H1 (cell line): ENCODE measurements at regions not wholly inside any gene's neighbourhood (a gene's known extent, or its start where the extent isn't known, plus 50 kb on each side); places are given as distances from the start of the nearest gene placed in this dataset.

Experiments
- CTCF ChIA-PET: fragments of 300-600 bp; sonication (Branson Sonifier 250); formaldehyde crosslinking; loops from one replicate; lab custom pipeline; 2021; ENCODE audit not compliant: partially characterized antibody; lab: Charles Lee
- POLR2A ChIA-PET: fragments of 300-600 bp; sonication (Branson Sonifier 250); formaldehyde crosslinking; loops from one replicate; lab custom pipeline; 2021; ENCODE audit warnings: inconsistent platforms; ENCODE audit not compliant: partially characterized antibody; lab: Charles Lee
- DNase-seq, 2 experiments: peaks; one replicate each; pipeline versions ENCODE4 v3.0.0 to v3.0.0-alpha.2; 2010 to 2022; ENCODE audit warnings: low spot score in 2 of 2, low read depth in 1 of 2, mixed read lengths in 1 of 2
- FAIRE-seq: peaks from 2 replicates; lab custom pipeline; 2011; peaks lifted over from hg19 to GRCh38; lab: Jason Lieb, UNC
- H2AFZ ChIP-seq: 2 replicates; pipeline ENCODE4 v1.8.1; 2012; ENCODE audit warnings: low read length, inconsistent platforms
- H2AK5ac ChIP-seq: 2 replicates; pipeline ENCODE4 v1.6.1; 2013; ENCODE audit warnings: low read depth, low read length
- H2BK120ac ChIP-seq: replicated peaks from 2 replicates; pipeline ENCODE3; 2013; ENCODE audit warnings: low read depth, low read length, inconsistent platforms
- H2BK12ac ChIP-seq: 2 replicates; pipeline ENCODE4 v1.6.1; 2013; ENCODE audit warnings: low read depth, low read length
- H2BK15ac ChIP-seq: 2 replicates; pipeline ENCODE4 v1.6.1; 2013; ENCODE audit warnings: low read length
- H2BK20ac ChIP-seq: 2 replicates; pipeline ENCODE4 v1.6.1; 2013; ENCODE audit warnings: low read length
- H2BK5ac ChIP-seq: 2 replicates; pipeline ENCODE4 v1.6.1; 2013; ENCODE audit warnings: low read depth, low read length
- H3K14ac ChIP-seq: 2 replicates; pipeline ENCODE4 v1.6.1; 2013; ENCODE audit warnings: inconsistent platforms; ENCODE audit not compliant: insufficient read length
- H3K18ac ChIP-seq: 2 replicates; pipeline ENCODE4 v1.6.1; 2013; ENCODE audit warnings: low read length; ENCODE audit errors: extremely low read depth
- H3K23ac ChIP-seq: 2 replicates; pipeline ENCODE4 v1.6.1; 2013; ENCODE audit warnings: inconsistent platforms; ENCODE audit not compliant: insufficient read length
- H3K23me2 ChIP-seq: 2 replicates; pipeline ENCODE4 v1.6.1; 2013; ENCODE audit warnings: low read depth, low read length
- H3K27ac ChIP-seq: 2 replicates; pipeline ENCODE4 v1.6.1; 2011; ENCODE audit warnings: low read depth, low read length, inconsistent platforms
- H3K27me3 ChIP-seq, 4 experiments: replicated peaks in 1 of 4; 1 replicate in 1 of 4; 2 replicates in 3 of 4; pipeline versions ENCODE4 v1.6.1 to v1.8.1; 2011 to 2013; ENCODE audit warnings: low read length in 3 of 4, mild to moderate bottlenecking in 3 of 4, inconsistent platforms in 2 of 4, mixed read lengths in 2 of 4, moderate library complexity in 1 of 4; ENCODE audit not compliant: control insufficient read depth in 3 of 4, insufficient read depth in 3 of 4; ENCODE audit errors: extremely low read depth in 1 of 4
- H3K36me3 ChIP-seq, 4 experiments: 2 replicates each; pipeline versions ENCODE4 v1.6.1 to v1.8.1; 2011 to 2013; ENCODE audit warnings: mild to moderate bottlenecking in 4 of 4, low read length in 3 of 4, moderate library complexity in 2 of 4, control low read depth in 1 of 4, inconsistent platforms in 1 of 4; ENCODE audit not compliant: insufficient read depth in 4 of 4, control insufficient read depth in 2 of 4
- H3K4ac ChIP-seq: replicated peaks from 2 replicates; pipeline ENCODE3; 2013; ENCODE audit warnings: low read length, low read depth, mixed read lengths, inconsistent platforms; ENCODE audit not compliant: insufficient read length
- H3K4me1 ChIP-seq, 4 experiments: replicated peaks in 1 of 4; 1 replicate in 1 of 4; 2 replicates in 3 of 4; pipeline versions ENCODE4 v1.6.1 to v1.8.1; 2011 to 2013; ENCODE audit warnings: low read length in 3 of 4, inconsistent platforms in 2 of 4, mixed read lengths in 1 of 4; ENCODE audit not compliant: insufficient read depth in 4 of 4, control insufficient read depth in 3 of 4
- H3K4me2 ChIP-seq, 2 experiments: 2 replicates each; pipeline versions ENCODE4 v1.6.1 to v1.8.1; 2011 to 2013; ENCODE audit warnings: low read depth in 2 of 2, low read length in 2 of 2, control low read depth in 1 of 2, inconsistent platforms in 1 of 2, mild to moderate bottlenecking in 1 of 2; ENCODE audit not compliant: insufficient read depth in 1 of 2
- H3K4me3 ChIP-seq, 4 experiments: fragments of 200-600, 300-600 bp in 1 of 4; sonication (generic), shearing (Covaris generic), sonication (Bioruptor Twin) in 1 of 4; 2 replicates each; pipeline versions ENCODE4 v1.5.1 to v1.8.1; 2011 to 2016; ENCODE audit warnings: low read length in 4 of 4, low read depth in 3 of 4, control low read depth in 2 of 4, inconsistent platforms in 2 of 4, mild to moderate bottlenecking in 2 of 4, mixed read lengths in 1 of 4, moderate library complexity in 1 of 4; ENCODE audit not compliant: insufficient read depth in 2 of 4; ENCODE audit errors: extremely low read depth in 1 of 4
- H3K56ac ChIP-seq: replicated peaks from 2 replicates; pipeline ENCODE3; 2013; ENCODE audit warnings: low read depth, mild to moderate bottlenecking, mixed read lengths, low read length, inconsistent platforms; ENCODE audit not compliant: insufficient read length
- H3K79me1 ChIP-seq: 2 replicates; pipeline ENCODE4 v1.6.1; 2013; ENCODE audit warnings: low read depth, low read length, control low read depth
- H3K79me2 ChIP-seq, 2 experiments: 2 replicates each; pipeline versions ENCODE4 v1.6.1 to v1.8.1; 2012 to 2013; ENCODE audit warnings: low read length in 2 of 2, mild to moderate bottlenecking in 2 of 2, inconsistent platforms in 1 of 2; ENCODE audit not compliant: insufficient read depth in 2 of 2, control insufficient read depth in 1 of 2
- H3K9ac ChIP-seq, 4 experiments: replicated peaks in 1 of 4; 1 replicate in 1 of 4; 2 replicates in 3 of 4; pipeline versions ENCODE4 v1.6.1 to v1.8.1; 2011 to 2013; ENCODE audit warnings: low read depth in 3 of 4, low read length in 3 of 4, control low read depth in 2 of 4, mild to moderate bottlenecking in 2 of 4, moderate library complexity in 2 of 4, inconsistent platforms in 1 of 4; ENCODE audit errors: extremely low read depth in 1 of 4
- H3K9me3 ChIP-seq, 2 experiments: 2 replicates each; pipeline versions ENCODE4 v1.6.1 to v1.8.1; 2012 to 2013; ENCODE audit warnings: mild to moderate bottlenecking in 2 of 2, moderate library complexity in 2 of 2, control low read depth in 1 of 2, inconsistent platforms in 1 of 2, low read depth in 1 of 2, low read length in 1 of 2, mixed read lengths in 1 of 2; ENCODE audit not compliant: insufficient read depth in 2 of 2
- H4K20me1 ChIP-seq, 2 experiments: replicated peaks in 1 of 2; 2 replicates each; pipeline versions ENCODE3 to v1.8.1; 2011 to 2013; ENCODE audit warnings: inconsistent platforms in 2 of 2, low read length in 2 of 2, mild to moderate bottlenecking in 1 of 2; ENCODE audit not compliant: insufficient read depth in 2 of 2, control insufficient read depth in 1 of 2
- H4K5ac ChIP-seq: 2 replicates; pipeline ENCODE4 v1.6.1; 2013; ENCODE audit warnings: low read length, low read depth, mixed read lengths, inconsistent platforms; ENCODE audit not compliant: insufficient read length
- H4K8ac ChIP-seq: 2 replicates; pipeline ENCODE4 v1.8.0; 2013; ENCODE audit warnings: mild to moderate bottlenecking, moderate library complexity, low read length, inconsistent platforms; ENCODE audit not compliant: insufficient read depth; ENCODE audit errors: extremely low read depth
- H4K91ac ChIP-seq: replicated peaks from 2 replicates; pipeline ENCODE3; 2013; ENCODE audit warnings: low read length, mixed read lengths, inconsistent platforms; ENCODE audit not compliant: insufficient read length
- CBX8 ChIP-seq: fragments of 300-800, 300-1000 bp; sonication (generic); IDR thresholded peaks from 2 replicates; pipeline ENCODE4 v1.7.1; 2016; ENCODE audit warnings: low read depth, low read length, borderline replicate concordance
- CHD2 ChIP-seq: IDR thresholded peaks from 2 replicates; pipeline ENCODE4 v1.6.1; 2012; ENCODE audit warnings: low read length, improper control_type of control experiment
- MAX ChIP-seq: IDR thresholded peaks from 2 replicates; pipeline ENCODE4 v1.6.1; 2012; ENCODE audit warnings: inconsistent platforms
- POLR2A ChIP-seq, 2 experiments: IDR thresholded peaks; 1 replicate in 1 of 2; 2 replicates in 1 of 2; pipeline ENCODE4 v1.6.1; 2011; ENCODE audit warnings: low read depth in 2 of 2, low read length in 2 of 2, mild to moderate bottlenecking in 2 of 2; ENCODE audit errors: control extremely low read depth in 1 of 2
- RAD21 ChIP-seq, 2 experiments: IDR thresholded peaks in 1 of 2; conservative IDR thresholded peaks in 1 of 2; 2 replicates each; pipeline ENCODE4 v1.6.1; 2011; ENCODE audit warnings: low read depth in 2 of 2, low read length in 2 of 2, improper control_type of control experiment in 1 of 2, inconsistent platforms in 1 of 2, mild to moderate bottlenecking in 1 of 2, moderate library complexity in 1 of 2
- RNF2 ChIP-seq: fragments of 200-900, 300-1000 bp; sonication (generic); IDR thresholded peaks from 2 replicates; pipeline ENCODE4 v1.7.1; 2016; ENCODE audit warnings: borderline replicate concordance, low read depth, mild to moderate bottlenecking, antibody characterized with exemption, low read length; ENCODE audit not compliant: poor library complexity, severe bottlenecking; ENCODE audit errors: missing control alignments
- SP2 ChIP-seq: IDR thresholded peaks from 2 replicates; pipeline ENCODE4 v1.6.1; 2012; ENCODE audit warnings: mild to moderate bottlenecking, low read length, inconsistent platforms
- USF2 ChIP-seq: IDR thresholded peaks from 2 replicates; pipeline ENCODE4 v1.6.1; 2011; ENCODE audit warnings: low read length, improper control_type of control experiment
- ZNF274 ChIP-seq: IDR thresholded peaks from 2 replicates; pipeline ENCODE4 v1.7.0; 2012; ENCODE audit warnings: low read length, borderline replicate concordance; ENCODE audit errors: extremely low read depth
- WGBS, 2 experiments: shearing (Covaris generic) in 1 of 2; methylation state at CpG; one replicate each; pipeline versions ENCODE4 v1.1.6 to v1.1.7; 2013 to 2015; ENCODE audit warnings: low lambda C conversion rate in 2 of 2, mixed read lengths in 2 of 2, inconsistent platforms in 1 of 2, low coverage in 1 of 2, missing lambda C conversion rate in 1 of 2; ENCODE audit not compliant: insufficient replicate concordance in 2 of 2, insufficient coverage in 1 of 2, insufficient read length in 1 of 2; ENCODE audit errors: extremely low coverage in 1 of 2, missing lambda C conversion rate in 1 of 2; 5-methylcytosine and 5-hydroxymethylcytosine counted together

- FAIRE-seq: no peak
- POLR2A ChIA-PET: no interaction called here
- 96% methylated on average over 5 of the region's 5 CpGs; no CpG with 5 or more reads in 1 of the 2 experiments for WGBS, 2 experiments
- TF ChIP-seq CHD2 (no peak), CBX8 (no peak), POLR2A (IDR thresholded peaks at IDR 0.05; ENCODE audit: control extremely low read depth in 1 of 2, low read depth in 2 of 2, low read length in 2 of 2) (no peak), RNF2 (no peak), MAX (no peak), RAD21 (IDR thresholded peaks at IDR 0.05 in 1 of 2, conservative IDR thresholded peaks at IDR 0.05 in 1 of 2; ENCODE audit: low read depth in 2 of 2, low read length in 2 of 2) (no peak), USF2 (no peak), SP2 (no peak), ZNF274 (no peak)
These were observed 739.8 kb upstream of the API5 start for GRCh38 chr11:42571878-42572610.

More at GRCh38 chr11:42571878-42572610, 739.8 kb upstream of the API5 start:
- H4K8ac ChIP-seq: no peak overlapping the region
- no peaks in the 10 kb centered on the region for H4K20me1 ChIP-seq
- no peak overlapping the region for H3K18ac ChIP-seq
- H2BK120ac ChIP-seq: no peak overlapping the region
- no peak overlapping the region for H3K9ac ChIP-seq
- H3K79me1 ChIP-seq: no peaks in the 10 kb centered on the region
- no peaks in the 10 kb centered on the region for H3K9me3 ChIP-seq
- H2BK15ac ChIP-seq: no peak overlapping the region
- H3K27ac ChIP-seq: no peak overlapping the region
- H3K4me1 ChIP-seq: no peaks in the 10 kb centered on the region
- no peaks in the 10 kb centered on the region for H3K23me2 ChIP-seq
- no peak overlapping the region for H4K5ac ChIP-seq
- H3K27me3 ChIP-seq: no peaks in the 10 kb centered on the region
- H3K14ac ChIP-seq: no peak overlapping the region
- H3K4me2 ChIP-seq: no peak overlapping the region
- no peak overlapping the region for H3K56ac ChIP-seq
- no peak overlapping the region for H3K23ac ChIP-seq
- H3K4me3 ChIP-seq: no peak overlapping the region
- H2BK5ac ChIP-seq: no peak overlapping the region
- H3K4ac ChIP-seq: no peak overlapping the region
- no peaks in the 10 kb centered on the region for H3K79me2 ChIP-seq
- H3K36me3 ChIP-seq: no peaks in the 10 kb centered on the region
- no peak overlapping the region for H4K91ac ChIP-seq
- no peak overlapping the region for H2AFZ ChIP-seq
- DNase-seq: no peak
- no peak overlapping the region for H2BK20ac ChIP-seq
- H2BK12ac ChIP-seq: no peak overlapping the region
- H2AK5ac ChIP-seq: no peak overlapping the region
- CTCF ChIA-PET: interaction anchor here (1.0 kb wide), 1 partner anchor 11 kb away, joined by 3 read pairs; no protein-coding TSS in a partner anchor
